ENCODE measurements at regions not wholly inside any gene's neighbourhood (a gene's known extent, or its start where the extent isn't known, plus 50 kb on each side); places are given as distances from the start of the nearest gene placed in this dataset.

GRCh38 chr4:166499820-166500219, 626.8 kb downstream of the TLL1 start:
- DNase-seq, result no peak

GRCh38 chr4:166501941-166502382, 628.9 kb downstream of the TLL1 start:
- no peak for DNase-seq

GRCh38 chr4:166502660-166503059, 629.6 kb downstream of the TLL1 start:
- no peak for DNase-seq

- DNase-seq, result no peak
Measured at GRCh38 chr4:166506051-166506450, 633.0 kb downstream of the TLL1 start.

- DNase-seq, result no peak
Measured at GRCh38 chr4:166512267-166512666, 639.2 kb downstream of the TLL1 start.

- DNase-seq, result peak; percentile 84
Measured at GRCh38 chr4:166518315-166518714, 645.3 kb downstream of the TLL1 start.

- peak; percentile 97 for DNase-seq
Measured at GRCh38 chr4:166518776-166519175, 645.7 kb downstream of the TLL1 start.

GRCh38 chr4:166519774-166520173, 646.7 kb downstream of the TLL1 start:
- no peak for DNase-seq

- no peak for DNase-seq
Measured at GRCh38 chr4:166527500-166527899, 654.5 kb downstream of the TLL1 start.

GRCh38 chr4:166531703-166532102, 658.7 kb downstream of the TLL1 start:
- DNase-seq, result no peak

GRCh38 chr4:166535865-166536264, 662.8 kb downstream of the TLL1 start:
- no peak for DNase-seq

GRCh38 chr4:166538491-166539005, 665.5 kb downstream of the TLL1 start:
- no peak for DNase-seq

- no peak for DNase-seq
Measured at GRCh38 chr4:166546009-166546408, 673.0 kb downstream of the TLL1 start.

- no peak for DNase-seq
Measured at GRCh38 chr4:166577639-166578038, 656.7 kb downstream of the SPOCK3 start.

GRCh38 chr4:166585491-166585890, 648.8 kb downstream of the SPOCK3 start:
- no peak for DNase-seq

GRCh38 chr4:166594326-166594946, 639.9 kb downstream of the SPOCK3 start:
- DNase-seq, result peak; percentile 66

- DNase-seq, result no peak
Measured at GRCh38 chr4:166600264-166600663, 634.0 kb downstream of the SPOCK3 start.

- DNase-seq, result no peak
Measured at GRCh38 chr4:166602068-166602467, 632.2 kb downstream of the SPOCK3 start.

GRCh38 chr4:166622425-166622977, 611.8 kb downstream of the SPOCK3 start:
- no peak for DNase-seq

- DNase-seq, result no peak
Measured at GRCh38 chr4:166625018-166625637, 609.2 kb downstream of the SPOCK3 start.

- DNase-seq, result no peak
Measured at GRCh38 chr4:166628454-166628853, 605.8 kb downstream of the SPOCK3 start.

- no peak for DNase-seq
Measured at GRCh38 chr4:166635367-166635766, 598.9 kb downstream of the SPOCK3 start.

GRCh38 chr4:166637816-166638215, 596.5 kb downstream of the SPOCK3 start:
- DNase-seq, result no peak

GRCh38 chr4:166655231-166655630, 579.1 kb downstream of the SPOCK3 start:
- DNase-seq, result no peak
